Fibroblast of mammary gland (primary cell): ENCODE measurements at regions not wholly inside any gene's neighbourhood (a gene's known extent, or its start where the extent isn't known, plus 50 kb on each side); places are given as distances from the start of the nearest gene placed in this dataset.

Experiments used
- DNase-seq: peaks from one replicate; pipeline ENCODE4 v3.0.0-alpha.2; 2010; ENCODE audit warnings: low read depth
- H3K4me3 ChIP-seq: 2 replicates; pipeline ENCODE4 v1.5.1; 2011; ENCODE audit warnings: low read depth, mild to moderate bottlenecking, low read length, moderate library complexity; ENCODE audit not compliant: control insufficient read depth
- CTCF ChIP-seq: conservative IDR thresholded peaks from 2 replicates; pipeline ENCODE4 v1.5.1; 2011; ENCODE audit warnings: low read depth, low read length, inconsistent platforms; ENCODE audit not compliant: control insufficient read depth, insufficient read depth

- no peak for TF ChIP-seq CTCF
- H3K4me3 ChIP-seq: no peak overlapping the region
- peak; percentile 17 for DNase-seq
Measured at GRCh38 chr9:22278426-22278825, 168.2 kb upstream of the DMRTA1 start.

GRCh38 chr9:22279636-22280035 lies 167.0 kb upstream of the DMRTA1 start:
- DNase-seq: no peak
- no peak overlapping the region for H3K4me3 ChIP-seq
- no peak for TF ChIP-seq CTCF

GRCh38 chr9:22285066-22285465 lies 161.6 kb upstream of the DMRTA1 start:
- TF ChIP-seq CTCF: no peak
- no peak overlapping the region for H3K4me3 ChIP-seq
- DNase-seq: no peak

GRCh38 chr9:22286661-22287060 lies 160.0 kb upstream of the DMRTA1 start:
- no peak overlapping the region for H3K4me3 ChIP-seq
- DNase-seq: no peak
- no peak for TF ChIP-seq CTCF

- H3K4me3 ChIP-seq: no peak overlapping the region
- no peak for DNase-seq
- TF ChIP-seq CTCF: no peak
Measured at GRCh38 chr9:22288661-22289060, 158.0 kb upstream of the DMRTA1 start.

- TF ChIP-seq CTCF: peak; percentile 83
- no peak overlapping the region for H3K4me3 ChIP-seq
- DNase-seq: peak; percentile 77
Measured at GRCh38 chr9:22307013-22307711, 139.5 kb upstream of the DMRTA1 start.

- TF ChIP-seq CTCF: no peak
- no peak overlapping the region for H3K4me3 ChIP-seq
- no peak for DNase-seq
Measured at GRCh38 chr9:22308177-22308576, 138.4 kb upstream of the DMRTA1 start.
